ENCODE measurements at regions not wholly inside any gene's neighbourhood (a gene's known extent, or its start where the extent isn't known, plus 50 kb on each side); places are given as distances from the start of the nearest gene placed in this dataset.

DNA sequence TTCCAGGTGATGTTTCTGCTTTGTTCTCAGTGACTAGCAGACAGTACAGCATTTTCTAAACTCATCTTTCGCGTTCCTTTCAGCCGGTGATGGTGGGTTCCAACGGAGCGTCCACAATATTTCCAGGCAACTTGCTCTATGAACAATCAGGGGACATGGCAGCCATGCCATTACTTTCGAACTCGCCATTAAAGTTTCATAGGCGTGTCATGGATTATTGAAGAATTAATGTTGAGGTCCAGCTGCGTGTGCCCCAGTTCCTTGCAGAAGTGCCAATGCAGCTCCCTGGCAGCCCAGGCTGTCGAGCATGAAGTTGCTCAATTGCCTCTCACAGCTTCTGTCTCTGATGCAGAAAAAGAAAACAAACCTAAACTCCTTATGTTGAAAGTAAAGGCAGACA lies 262.2 kb downstream of the IRX2 start (continued):
- TF ChIP-seq, protein P1, sequence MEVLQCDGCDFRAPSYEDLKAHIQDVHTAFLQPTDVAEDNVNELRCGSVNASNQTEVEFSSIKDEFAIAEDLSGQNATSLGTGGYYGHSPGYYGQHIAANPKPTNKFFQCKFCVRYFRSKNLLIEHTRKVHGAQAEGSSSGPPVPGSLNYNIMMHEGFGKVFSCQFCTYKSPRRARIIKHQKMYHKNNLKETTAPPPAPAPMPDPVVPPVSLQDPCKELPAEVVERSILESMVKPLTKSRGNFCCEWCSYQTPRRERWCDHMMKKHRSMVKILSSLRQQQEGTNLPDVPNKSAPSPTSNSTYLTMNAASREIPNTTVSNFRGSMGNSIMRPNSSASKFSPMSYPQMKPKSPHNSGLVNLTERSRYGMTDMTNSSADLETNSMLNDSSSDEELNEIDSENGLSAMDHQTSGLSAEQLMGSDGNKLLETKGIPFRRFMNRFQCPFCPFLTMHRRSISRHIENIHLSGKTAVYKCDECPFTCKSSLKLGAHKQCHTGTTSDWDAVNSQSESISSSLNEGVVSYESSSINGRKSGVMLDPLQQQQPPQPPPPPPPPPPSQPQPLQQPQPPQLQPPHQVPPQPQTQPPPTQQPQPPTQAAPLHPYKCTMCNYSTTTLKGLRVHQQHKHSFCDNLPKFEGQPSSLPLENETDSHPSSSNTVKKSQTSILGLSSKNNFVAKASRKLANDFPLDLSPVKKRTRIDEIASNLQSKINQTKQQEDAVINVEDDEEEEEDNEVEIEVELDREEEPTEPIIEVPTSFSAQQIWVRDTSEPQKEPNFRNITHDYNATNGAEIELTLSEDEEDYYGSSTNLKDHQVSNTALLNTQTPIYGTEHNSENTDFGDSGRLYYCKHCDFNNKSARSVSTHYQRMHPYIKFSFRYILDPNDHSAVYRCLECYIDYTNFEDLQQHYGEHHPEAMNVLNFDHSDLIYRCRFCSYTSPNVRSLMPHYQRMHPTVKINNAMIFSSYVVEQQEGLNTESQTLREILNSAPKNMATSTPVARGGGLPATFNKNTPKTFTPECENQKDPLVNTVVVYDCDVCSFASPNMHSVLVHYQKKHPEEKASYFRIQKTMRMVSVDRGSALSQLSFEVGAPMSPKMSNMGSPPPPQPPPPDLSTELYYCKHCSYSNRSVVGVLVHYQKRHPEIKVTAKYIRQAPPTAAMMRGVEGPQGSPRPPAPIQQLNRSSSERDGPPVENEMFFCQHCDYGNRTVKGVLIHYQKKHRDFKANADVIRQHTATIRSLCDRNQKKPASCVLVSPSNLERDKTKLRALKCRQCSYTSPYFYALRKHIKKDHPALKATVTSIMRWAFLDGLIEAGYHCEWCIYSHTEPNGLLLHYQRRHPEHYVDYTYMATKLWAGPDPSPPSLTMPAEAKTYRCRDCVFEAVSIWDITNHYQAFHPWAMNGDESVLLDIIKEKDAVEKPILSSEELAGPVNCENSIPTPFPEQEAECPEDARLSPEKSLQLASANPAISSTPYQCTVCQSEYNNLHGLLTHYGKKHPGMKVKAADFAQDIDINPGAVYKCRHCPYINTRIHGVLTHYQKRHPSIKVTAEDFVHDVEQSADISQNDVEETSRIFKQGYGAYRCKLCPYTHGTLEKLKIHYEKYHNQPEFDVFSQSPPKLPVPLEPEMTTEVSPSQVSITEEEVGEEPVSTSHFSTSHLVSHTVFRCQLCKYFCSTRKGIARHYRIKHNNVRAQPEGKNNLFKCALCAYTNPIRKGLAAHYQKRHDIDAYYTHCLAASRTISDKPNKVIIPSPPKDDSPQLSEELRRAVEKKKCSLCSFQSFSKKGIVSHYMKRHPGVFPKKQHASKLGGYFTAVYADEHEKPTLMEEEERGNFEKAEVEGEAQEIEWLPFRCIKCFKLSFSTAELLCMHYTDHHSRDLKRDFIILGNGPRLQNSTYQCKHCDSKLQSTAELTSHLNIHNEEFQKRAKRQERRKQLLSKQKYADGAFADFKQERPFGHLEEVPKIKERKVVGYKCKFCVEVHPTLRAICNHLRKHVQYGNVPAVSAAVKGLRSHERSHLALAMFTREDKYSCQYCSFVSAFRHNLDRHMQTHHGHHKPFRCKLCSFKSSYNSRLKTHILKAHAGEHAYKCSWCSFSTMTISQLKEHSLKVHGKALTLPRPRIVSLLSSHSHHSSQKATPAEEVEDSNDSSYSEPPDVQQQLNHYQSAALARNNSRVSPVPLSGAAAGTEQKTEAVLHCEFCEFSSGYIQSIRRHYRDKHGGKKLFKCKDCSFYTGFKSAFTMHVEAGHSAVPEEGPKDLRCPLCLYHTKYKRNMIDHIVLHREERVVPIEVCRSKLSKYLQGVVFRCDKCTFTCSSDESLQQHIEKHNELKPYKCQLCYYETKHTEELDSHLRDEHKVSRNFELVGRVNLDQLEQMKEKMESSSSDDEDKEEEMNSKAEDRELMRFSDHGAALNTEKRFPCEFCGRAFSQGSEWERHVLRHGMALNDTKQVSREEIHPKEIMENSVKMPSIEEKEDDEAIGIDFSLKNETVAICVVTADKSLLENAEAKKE (CRISPR knock-in tag; IDR thresholded peaks at IDR 0.05), result no peak
- TF ChIP-seq NANOG (IDR thresholded peaks at IDR 0.05; ENCODE audit: borderline replicate concordance), result no peak

DNA sequence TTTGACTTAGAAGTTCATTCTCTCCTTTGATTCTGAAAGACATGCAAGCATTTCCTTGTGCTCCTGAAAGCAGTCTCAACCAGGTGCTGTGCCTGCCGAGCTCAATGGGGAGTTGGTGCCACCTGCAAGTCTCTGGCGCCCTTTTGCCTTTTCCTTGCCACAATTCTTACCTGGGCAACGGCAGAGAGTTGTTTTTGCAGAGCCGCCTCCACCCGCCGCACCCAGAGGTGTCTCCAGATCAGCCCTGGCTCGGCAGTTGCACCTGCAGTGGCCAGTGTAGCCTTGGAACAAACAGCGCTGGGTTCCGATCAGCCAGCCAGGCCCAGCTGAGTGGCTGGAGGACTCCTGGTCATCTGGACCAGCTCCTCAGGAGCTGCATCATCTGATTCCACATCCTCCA lies 262.9 kb downstream of the IRX2 start:
- peaks cover 3% of the 10 kb centered on the region; the same call in 1 of the 3 replicates for H3K36me3 Mint-ChIP-seq (ENCODE audit: low read depth)
- H2AFZ ChIP-seq, result no peak overlapping the region
- no peaks in the 10 kb centered on the region for H4K20me1 ChIP-seq (replicated peaks; ENCODE audit: insufficient read depth)
- no peaks in the 10 kb centered on the region for H3K27me3 Mint-ChIP-seq (ENCODE audit: insufficient read depth, low read depth, poor library complexity)
- H3K27me3 ChIP-seq (ENCODE audit: insufficient read depth), result no peaks in the 10 kb centered on the region
- ATAC-seq (no peak), DNase-seq (ENCODE audit: low spot score) (no peak)
- no peaks in the 10 kb centered on the region for H3K4me1 ChIP-seq (ENCODE audit: insufficient read depth)
- H3F3A ChIP-seq (replicated peaks; ENCODE audit: low read depth), result no peaks in the 10 kb centered on the region
- H3K4me2 ChIP-seq, result no peak overlapping the region
- H3K27ac ChIP-seq (ENCODE audit: low read depth), result no peak overlapping the region
- peaks cover 27% of the 10 kb centered on the region for H3K9me3 Mint-ChIP-seq
- H3K4me1 Mint-ChIP-seq, result no peaks in the 10 kb centered on the region
- H3K9me2 ChIP-seq (ENCODE audit: insufficient read depth), result no peaks in the 10 kb centered on the region
- H3K27ac Mint-ChIP-seq, result no peak overlapping the region
- H3K79me2 ChIP-seq (replicated peaks; ENCODE audit: insufficient read depth), result no peaks in the 10 kb centered on the region
- no peaks in the 10 kb centered on the region; the same call in 1 of the 2 replicates for H3K36me3 ChIP-seq (ENCODE audit: insufficient read depth)
- H3K4me3 ChIP-seq, result no peak overlapping the region
- no peak overlapping the region for H3K4me3 Mint-ChIP-seq
- TF ChIP-seq, protein P2, sequence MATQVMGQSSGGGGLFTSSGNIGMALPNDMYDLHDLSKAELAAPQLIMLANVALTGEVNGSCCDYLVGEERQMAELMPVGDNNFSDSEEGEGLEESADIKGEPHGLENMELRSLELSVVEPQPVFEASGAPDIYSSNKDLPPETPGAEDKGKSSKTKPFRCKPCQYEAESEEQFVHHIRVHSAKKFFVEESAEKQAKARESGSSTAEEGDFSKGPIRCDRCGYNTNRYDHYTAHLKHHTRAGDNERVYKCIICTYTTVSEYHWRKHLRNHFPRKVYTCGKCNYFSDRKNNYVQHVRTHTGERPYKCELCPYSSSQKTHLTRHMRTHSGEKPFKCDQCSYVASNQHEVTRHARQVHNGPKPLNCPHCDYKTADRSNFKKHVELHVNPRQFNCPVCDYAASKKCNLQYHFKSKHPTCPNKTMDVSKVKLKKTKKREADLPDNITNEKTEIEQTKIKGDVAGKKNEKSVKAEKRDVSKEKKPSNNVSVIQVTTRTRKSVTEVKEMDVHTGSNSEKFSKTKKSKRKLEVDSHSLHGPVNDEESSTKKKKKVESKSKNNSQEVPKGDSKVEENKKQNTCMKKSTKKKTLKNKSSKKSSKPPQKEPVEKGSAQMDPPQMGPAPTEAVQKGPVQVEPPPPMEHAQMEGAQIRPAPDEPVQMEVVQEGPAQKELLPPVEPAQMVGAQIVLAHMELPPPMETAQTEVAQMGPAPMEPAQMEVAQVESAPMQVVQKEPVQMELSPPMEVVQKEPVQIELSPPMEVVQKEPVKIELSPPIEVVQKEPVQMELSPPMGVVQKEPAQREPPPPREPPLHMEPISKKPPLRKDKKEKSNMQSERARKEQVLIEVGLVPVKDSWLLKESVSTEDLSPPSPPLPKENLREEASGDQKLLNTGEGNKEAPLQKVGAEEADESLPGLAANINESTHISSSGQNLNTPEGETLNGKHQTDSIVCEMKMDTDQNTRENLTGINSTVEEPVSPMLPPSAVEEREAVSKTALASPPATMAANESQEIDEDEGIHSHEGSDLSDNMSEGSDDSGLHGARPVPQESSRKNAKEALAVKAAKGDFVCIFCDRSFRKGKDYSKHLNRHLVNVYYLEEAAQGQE (IDR thresholded peaks at IDR 0.05; ENCODE audit: unreplicated experiment), result no peak
- TF ChIP-seq, protein P3, sequence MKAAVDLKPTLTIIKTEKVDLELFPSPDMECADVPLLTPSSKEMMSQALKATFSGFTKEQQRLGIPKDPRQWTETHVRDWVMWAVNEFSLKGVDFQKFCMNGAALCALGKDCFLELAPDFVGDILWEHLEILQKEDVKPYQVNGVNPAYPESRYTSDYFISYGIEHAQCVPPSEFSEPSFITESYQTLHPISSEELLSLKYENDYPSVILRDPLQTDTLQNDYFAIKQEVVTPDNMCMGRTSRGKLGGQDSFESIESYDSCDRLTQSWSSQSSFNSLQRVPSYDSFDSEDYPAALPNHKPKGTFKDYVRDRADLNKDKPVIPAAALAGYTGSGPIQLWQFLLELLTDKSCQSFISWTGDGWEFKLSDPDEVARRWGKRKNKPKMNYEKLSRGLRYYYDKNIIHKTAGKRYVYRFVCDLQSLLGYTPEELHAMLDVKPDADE (IDR thresholded peaks at IDR 0.05), result no peak
- TF ChIP-seq EZH2phosphoT487 (IDR thresholded peaks at IDR 0.05; ENCODE audit: unreplicated experiment), result no peak

Measured in GM23338 (cell line).